ENCODE measurements at regions not wholly inside any gene's neighbourhood (a gene's known extent, or its start where the extent isn't known, plus 50 kb on each side); places are given as distances from the start of the nearest gene placed in this dataset.
"Not testable (repeated sequence)": the region's sequence is repeated elsewhere in the genome, so short reads cannot be mapped to it uniquely, and the experiment has no call there.

DNA sequence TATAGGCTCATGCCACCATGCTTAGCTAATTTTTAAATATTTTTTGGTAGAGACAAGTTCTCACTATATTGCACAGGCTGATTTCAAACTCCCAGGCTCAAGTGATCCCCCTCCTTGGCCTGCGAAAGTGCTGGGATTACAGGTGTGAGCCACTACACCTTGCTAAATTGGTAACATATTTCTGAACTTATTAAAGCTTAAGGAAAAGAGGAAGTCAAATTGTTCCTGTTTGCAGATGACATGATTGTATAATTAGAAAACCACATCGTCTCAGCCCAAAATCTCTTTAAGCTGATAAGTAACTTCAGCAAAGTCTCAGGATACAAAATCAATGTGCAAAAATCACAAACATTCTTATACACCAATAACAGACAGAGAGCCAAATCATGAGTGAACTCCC, 248.3 kb upstream of the KITLG start:
- H3K9me3 ChIP-seq; DNase-seq (ENCODE audit: low spot score in 2 of 2); H3K36me3 ChIP-seq (replicated peaks); in situ Hi-C loops (cut with MboI; ENCODE audit: low sequenced_read_pairs); H3K4me3 ChIP-seq; H3K27me3 ChIP-seq (ENCODE audit: low read depth): not testable (repeated sequence)
- H3K4me1 ChIP-seq: peaks cover 11% of the 10 kb centered on the region

DNA sequence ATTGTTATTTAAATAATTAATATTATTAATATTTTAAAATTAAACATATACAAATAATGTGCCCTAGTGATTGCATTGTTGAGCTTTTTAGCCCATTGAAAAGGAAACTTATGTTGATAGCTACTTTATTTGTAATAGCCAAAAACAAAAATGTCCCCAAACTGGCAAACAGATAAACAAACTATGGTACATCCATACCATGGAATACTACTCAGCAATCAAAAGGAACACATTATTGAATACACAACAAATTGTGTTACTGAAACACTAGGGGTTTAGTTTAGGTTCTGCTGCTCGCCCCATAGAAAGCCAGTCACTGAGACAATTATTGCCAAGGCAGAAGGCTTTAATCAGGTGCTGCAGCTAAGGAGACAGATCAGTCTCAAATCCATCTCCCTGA, 239.7 kb upstream of the KITLG start:
- in situ Hi-C loops (cut with MboI; ENCODE audit: low sequenced_read_pairs): no loop called here
- H3K4me3 ChIP-seq: no peak overlapping the region
- no peak for DNase-seq (ENCODE audit: low spot score in 2 of 2)
- no peaks in the 10 kb centered on the region for H3K4me1 ChIP-seq
- H3K27me3 ChIP-seq (ENCODE audit: low read depth): no peaks in the 10 kb centered on the region
- H3K9me3 ChIP-seq: no peaks in the 10 kb centered on the region
- no peaks in the 10 kb centered on the region for H3K36me3 ChIP-seq (replicated peaks)

DNA sequence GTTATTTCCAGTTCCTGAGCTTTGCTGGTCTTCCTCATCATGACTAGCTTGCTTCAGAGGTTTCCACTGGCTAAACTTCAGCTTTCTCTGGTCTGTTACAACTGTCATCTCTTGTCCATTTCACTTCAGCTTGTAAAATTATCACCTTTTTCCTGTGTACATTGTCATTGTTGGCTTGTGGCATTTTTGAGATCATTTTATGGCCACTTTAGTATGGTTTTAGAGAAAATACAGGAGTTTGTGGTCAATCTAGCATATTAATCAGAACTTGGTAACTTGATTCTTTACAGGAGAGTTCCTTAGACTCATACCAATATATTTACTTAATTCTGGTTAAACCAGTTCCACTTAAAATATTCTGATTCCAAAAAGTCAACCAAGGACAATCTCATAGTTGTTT, 235.9 kb upstream of the KITLG start:
- no peak overlapping the region for H3K4me3 ChIP-seq
- no peaks in the 10 kb centered on the region for H3K27me3 ChIP-seq (ENCODE audit: low read depth)
- H3K9me3 ChIP-seq: no peaks in the 10 kb centered on the region
- in situ Hi-C loops (cut with MboI; ENCODE audit: low sequenced_read_pairs): no loop called here
- no peak for DNase-seq (ENCODE audit: low spot score in 2 of 2)
- peaks cover 2% of the 10 kb centered on the region; the same call in 1 of the 2 replicates for H3K4me1 ChIP-seq
- no peaks in the 10 kb centered on the region for H3K36me3 ChIP-seq (replicated peaks)

DNA sequence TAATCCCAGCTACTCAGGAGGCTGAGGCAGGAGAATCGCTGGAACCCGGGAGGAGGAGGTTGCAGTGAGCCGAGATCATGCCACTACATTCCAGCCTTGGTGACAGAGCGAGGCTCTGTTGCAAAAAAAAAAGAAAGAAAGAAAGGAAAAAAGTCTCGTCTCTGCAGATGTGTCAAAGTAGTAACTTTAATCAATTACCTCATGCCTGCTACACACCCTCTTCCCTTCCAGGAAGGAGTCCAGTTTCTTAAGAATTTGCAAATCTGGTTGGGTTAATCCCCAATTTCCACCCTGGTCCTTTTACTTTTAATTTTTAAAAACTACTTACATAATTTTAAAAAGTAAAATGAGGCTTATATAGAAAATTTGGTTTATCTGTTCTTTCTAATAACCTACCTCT, 234.5 kb upstream of the KITLG start:
- H3K36me3 ChIP-seq (replicated peaks): no peaks in the 10 kb centered on the region
- in situ Hi-C loops (cut with MboI; ENCODE audit: low sequenced_read_pairs): no loop called here
- H3K4me1 ChIP-seq: peaks cover 2% of the 10 kb centered on the region; the same call in 1 of the 2 replicates
- no peak for DNase-seq (ENCODE audit: low spot score in 2 of 2)
- no peaks in the 10 kb centered on the region for H3K27me3 ChIP-seq (ENCODE audit: low read depth)
- no peaks in the 10 kb centered on the region for H3K9me3 ChIP-seq
- no peak overlapping the region for H3K4me3 ChIP-seq

DNA sequence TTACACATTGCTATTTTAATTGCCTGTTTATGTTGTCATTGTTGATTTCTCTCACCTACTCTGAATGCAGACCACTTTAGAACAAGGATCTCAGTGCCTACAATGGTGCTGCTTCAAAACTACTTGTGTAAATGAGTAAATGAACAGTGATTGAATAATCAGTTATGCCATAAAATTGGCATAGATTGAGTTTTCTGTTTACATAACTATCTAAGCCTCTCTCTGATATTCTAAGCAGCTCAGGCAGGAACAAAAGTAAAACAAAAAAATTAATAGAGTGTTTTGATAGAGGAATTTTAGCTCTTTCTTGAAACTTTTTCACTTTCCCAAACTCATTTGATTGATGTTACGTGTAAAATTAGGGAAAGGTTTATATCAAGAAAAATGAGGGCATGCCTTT, 232.3 kb upstream of the KITLG start:
- in situ Hi-C loops (cut with MboI; ENCODE audit: low sequenced_read_pairs): no loop called here
- DNase-seq (ENCODE audit: low spot score in 2 of 2): no peak

DNA sequence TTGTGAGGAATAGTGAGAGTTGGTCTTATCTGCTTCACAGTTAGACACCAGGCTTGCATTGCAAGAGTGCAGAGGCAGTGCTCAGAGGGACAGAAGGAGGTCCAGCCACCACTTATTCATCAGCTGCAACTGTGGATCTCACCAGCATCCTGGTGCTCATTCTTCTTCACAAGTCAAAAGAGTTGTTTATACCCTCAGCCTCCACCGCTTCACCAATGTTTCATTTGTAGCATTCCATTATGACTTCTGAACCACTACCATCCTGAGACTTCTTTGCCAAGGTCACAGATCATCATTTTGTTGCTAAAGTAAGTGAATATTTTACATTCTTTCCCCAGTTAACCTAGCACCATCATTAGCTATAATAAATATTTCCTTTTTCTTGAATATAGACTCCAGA, 230.5 kb upstream of the KITLG start:
- no peaks in the 10 kb centered on the region for H3K9me3 ChIP-seq
- in situ Hi-C loops (cut with MboI; ENCODE audit: low sequenced_read_pairs): no loop called here
- no peaks in the 10 kb centered on the region for H3K27me3 ChIP-seq (ENCODE audit: low read depth)
- H3K36me3 ChIP-seq (replicated peaks): no peaks in the 10 kb centered on the region
- DNase-seq (ENCODE audit: low spot score in 2 of 2): no peak
- no peak overlapping the region for H3K4me3 ChIP-seq
- H3K4me1 ChIP-seq: peaks cover 2% of the 10 kb centered on the region; the same call in 1 of the 2 replicates

More for the DNA sequence above, 232.3 kb upstream of the KITLG start:
- H3K36me3 ChIP-seq (replicated peaks): no peaks in the 10 kb centered on the region
- no peaks in the 10 kb centered on the region for H3K27me3 ChIP-seq (ENCODE audit: low read depth)
- H3K4me3 ChIP-seq: no peak overlapping the region
- peaks cover 2% of the 10 kb centered on the region; the same call in 1 of the 2 replicates for H3K4me1 ChIP-seq
- no peaks in the 10 kb centered on the region for H3K9me3 ChIP-seq

DNA sequence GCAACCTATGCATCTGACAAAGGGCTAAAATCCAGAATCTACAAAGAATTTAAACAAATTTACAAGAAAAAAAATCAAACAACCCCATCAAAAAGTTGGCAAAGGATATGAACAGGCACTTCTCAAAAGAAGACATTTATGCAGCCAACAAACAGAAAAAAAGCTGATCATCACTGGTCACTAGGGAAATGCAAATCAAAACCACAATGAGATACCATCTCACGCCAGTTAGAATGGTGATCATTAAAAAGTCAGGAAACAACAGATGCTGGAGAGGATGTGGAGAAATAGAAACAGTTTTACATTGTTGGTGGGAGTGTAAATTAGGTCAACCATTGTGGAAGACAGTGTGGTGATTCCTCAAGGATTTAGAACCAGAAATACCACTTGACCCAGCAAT, 229.6 kb upstream of the KITLG start:
- H3K36me3 ChIP-seq (replicated peaks); H3K4me3 ChIP-seq; H3K9me3 ChIP-seq; H3K27me3 ChIP-seq (ENCODE audit: low read depth); in situ Hi-C loops (cut with MboI; ENCODE audit: low sequenced_read_pairs); H3K4me1 ChIP-seq; DNase-seq (ENCODE audit: low spot score in 2 of 2): not testable (repeated sequence)

DNA sequence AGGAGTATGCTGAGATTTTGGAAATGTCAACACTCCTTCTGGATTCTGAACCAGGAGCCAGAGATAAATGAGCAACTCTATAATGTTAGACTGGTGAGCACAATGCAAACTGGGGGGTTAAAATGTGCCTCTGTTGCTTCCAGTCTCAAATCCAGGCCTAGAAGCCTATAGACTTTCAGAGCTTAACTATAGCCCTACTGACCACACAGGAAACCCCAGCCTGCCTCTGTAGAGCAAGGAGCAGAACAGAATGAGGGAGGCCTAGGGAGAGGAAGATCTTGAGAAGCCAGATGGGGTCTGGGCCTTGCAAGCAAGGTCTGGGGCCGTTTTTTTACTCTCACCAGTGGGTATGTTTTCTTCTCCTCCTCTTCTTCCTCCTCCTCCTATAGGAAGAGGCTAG, 225.4 kb upstream of the KITLG start:
- Histone ChIP-seq H3K36me3 (replicated peaks) (no peaks in the 10 kb centered on the region), H3K4me3 (no peak overlapping the region), H3K4me1 (no peaks in the 10 kb centered on the region), H3K27me3 (ENCODE audit: low read depth) (no peaks in the 10 kb centered on the region), H3K9me3 (no peaks in the 10 kb centered on the region)
- no peak for DNase-seq (ENCODE audit: low spot score in 2 of 2)
- in situ Hi-C loops (cut with MboI; ENCODE audit: low sequenced_read_pairs): no loop called here

DNA sequence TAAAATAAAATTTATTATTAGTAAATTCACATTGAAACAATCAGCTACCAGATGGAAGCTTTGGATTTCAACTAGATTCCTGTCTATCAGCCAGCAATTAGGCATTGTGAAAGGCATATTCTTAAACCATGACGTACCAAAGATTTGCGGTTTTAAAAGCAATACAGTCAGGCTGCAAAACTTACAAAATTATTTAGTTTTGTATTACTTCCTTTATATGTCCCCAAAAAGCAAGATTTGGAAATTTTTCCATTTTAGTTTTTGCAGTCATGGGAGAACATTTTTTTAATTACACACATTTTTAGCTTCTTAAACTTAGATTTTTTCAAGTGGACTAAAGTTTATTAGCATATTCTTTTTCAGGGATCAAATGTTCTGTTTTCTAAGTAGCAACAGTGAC, 225.0 kb upstream of the KITLG start:
- Histone ChIP-seq H3K36me3 (replicated peaks) (no peaks in the 10 kb centered on the region), H3K9me3 (no peaks in the 10 kb centered on the region), H3K4me3 (no peak overlapping the region), H3K4me1 (no peaks in the 10 kb centered on the region), H3K27me3 (ENCODE audit: low read depth) (no peaks in the 10 kb centered on the region)
- DNase-seq (ENCODE audit: low spot score in 2 of 2): no peak
- in situ Hi-C loops (cut with MboI; ENCODE audit: low sequenced_read_pairs): no loop called here

DNA sequence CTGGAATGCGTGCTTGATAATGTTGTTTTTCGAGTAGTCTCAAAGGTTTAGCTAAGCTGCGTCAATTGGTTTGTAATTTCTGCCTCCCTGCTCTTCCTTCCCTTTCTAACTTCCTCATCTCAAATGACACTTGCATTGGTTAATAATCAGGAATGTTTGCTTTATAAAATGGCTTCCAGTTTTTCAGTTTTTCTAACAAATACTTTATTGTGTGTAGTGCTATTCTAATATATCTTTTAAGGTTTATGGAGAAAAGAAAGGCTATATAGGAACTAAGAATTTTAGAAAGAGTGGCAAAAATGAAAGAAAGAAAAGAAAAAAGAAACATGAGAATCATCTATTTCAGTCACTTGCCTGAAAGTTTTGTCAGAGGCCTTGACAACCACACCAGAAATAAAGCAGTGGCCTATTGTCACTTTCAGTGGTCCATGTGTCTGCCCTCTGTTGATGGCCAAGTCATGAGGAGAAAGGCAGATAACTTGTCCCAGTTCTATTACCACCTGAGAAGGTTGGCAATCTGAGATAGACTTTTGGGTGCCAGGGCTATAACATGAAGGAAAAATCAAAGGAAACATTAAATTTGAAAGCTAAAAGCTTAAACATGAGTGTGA, 221.9 kb upstream of the KITLG start:
- Histone ChIP-seq H3K36me3 (replicated peaks) (no peaks in the 10 kb centered on the region), H3K9me3 (no peaks in the 10 kb centered on the region), H3K4me1 (no peaks in the 10 kb centered on the region), H3K27me3 (ENCODE audit: low read depth) (no peaks in the 10 kb centered on the region), H3K4me3 (no peak overlapping the region)
- in situ Hi-C loops (cut with MboI; ENCODE audit: low sequenced_read_pairs): no loop called here
- DNase-seq (ENCODE audit: low spot score in 2 of 2): no peak

DNA sequence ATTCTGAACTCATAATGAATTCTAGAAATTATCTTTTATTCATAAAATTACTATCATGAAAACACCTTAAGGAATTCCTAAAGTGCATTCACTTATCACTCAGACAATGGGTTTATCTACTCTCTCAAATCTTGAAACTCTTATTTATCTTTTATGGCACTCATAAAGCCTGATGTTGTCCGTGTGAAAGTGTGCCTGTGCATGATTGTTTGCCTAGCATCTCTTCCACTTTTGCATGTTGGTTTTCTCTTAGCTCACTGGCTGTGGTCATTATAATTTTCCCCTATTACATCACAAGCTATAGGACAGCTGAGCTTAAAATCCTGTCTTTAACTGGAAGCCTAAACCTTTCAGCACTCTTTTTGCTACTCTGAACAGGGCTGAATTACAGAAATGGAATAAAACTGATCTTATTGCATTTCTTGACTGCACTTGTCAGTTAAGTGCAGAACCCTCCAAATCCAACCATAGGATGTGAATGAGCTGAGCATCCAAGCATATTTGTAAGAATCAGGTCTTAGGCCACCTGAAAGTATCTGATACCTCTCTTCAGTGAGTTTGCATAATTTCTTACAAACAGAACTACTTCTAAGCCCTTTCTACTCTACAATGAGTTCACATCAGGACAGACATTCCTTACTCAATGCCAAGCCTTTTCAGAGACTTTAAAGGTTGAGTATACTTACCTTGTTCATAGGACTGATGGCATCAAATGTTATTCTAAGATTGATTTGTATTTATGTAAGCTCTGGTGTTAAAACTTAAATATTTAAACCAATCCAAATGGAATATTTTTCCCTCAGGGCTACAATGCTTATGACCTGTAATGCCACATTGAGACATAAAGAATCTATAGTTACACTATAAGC, 221.2 kb upstream of the KITLG start:
- Histone ChIP-seq H3K4me3 (no peak overlapping the region), H3K9me3 (no peaks in the 10 kb centered on the region), H3K36me3 (replicated peaks) (no peaks in the 10 kb centered on the region), H3K4me1 (no peaks in the 10 kb centered on the region), H3K27me3 (ENCODE audit: low read depth) (no peaks in the 10 kb centered on the region)
- in situ Hi-C loops (cut with MboI; ENCODE audit: low sequenced_read_pairs): no loop called here
- DNase-seq (ENCODE audit: low spot score in 2 of 2): no peak

DNA sequence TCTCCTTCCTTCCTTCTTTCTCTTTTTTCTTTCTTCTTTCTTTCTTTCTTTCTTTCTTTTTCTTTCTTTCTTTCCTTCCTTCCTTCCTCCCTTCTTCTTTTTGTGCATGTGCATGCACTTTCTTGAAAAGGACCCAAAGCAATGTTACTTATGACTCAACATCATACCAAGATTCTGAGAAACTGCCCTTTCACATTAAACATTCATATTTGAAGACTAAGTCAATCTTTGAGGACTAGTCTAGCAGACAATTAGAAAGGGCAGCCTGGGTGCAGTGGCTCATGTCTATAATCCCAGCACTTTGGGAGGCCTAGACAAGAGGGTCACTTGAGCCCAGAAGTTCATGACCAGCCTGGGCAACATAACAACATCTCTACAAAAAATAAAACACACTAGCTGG, 212.8 kb upstream of the KITLG start:
- Histone ChIP-seq H3K4me1 (peaks cover 19% of the 10 kb centered on the region), H3K36me3 (replicated peaks) (no peaks in the 10 kb centered on the region), H3K27me3 (ENCODE audit: low read depth) (no peaks in the 10 kb centered on the region), H3K4me3 (no peak overlapping the region), H3K9me3 (peaks cover 8% of the 10 kb centered on the region)
- no peak for DNase-seq (ENCODE audit: low spot score in 2 of 2)
- in situ Hi-C loops (cut with MboI; ENCODE audit: low sequenced_read_pairs): no loop called here

DNA sequence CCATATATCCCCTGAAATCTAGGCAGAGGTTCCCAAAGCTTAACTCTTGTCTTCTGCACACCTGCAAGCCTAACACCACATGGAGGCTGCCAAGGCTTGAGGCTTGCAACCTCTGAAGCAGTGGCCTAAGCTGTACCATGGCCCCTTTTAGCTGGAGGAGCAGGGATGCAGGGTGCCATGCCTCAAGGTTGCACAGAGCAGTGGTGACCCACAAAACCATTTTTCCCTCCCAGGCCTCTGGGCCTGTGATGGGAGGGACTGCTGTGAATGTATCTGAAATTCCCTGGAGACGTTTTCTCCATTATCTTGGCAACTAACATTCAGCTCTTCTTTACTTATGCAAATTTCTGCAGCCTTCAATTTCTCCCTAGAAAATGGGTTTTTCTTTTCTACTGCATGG, 210.0 kb upstream of the KITLG start:
- no peak overlapping the region for H3K4me3 ChIP-seq
- no peak for DNase-seq (ENCODE audit: low spot score in 2 of 2)
- no peaks in the 10 kb centered on the region for H3K36me3 ChIP-seq (replicated peaks)
- H3K9me3 ChIP-seq: peaks cover 8% of the 10 kb centered on the region; the same call in 1 of the 2 replicates
- in situ Hi-C loops (cut with MboI; ENCODE audit: low sequenced_read_pairs): no loop called here
- peaks cover 15% of the 10 kb centered on the region for H3K4me1 ChIP-seq
- no peaks in the 10 kb centered on the region for H3K27me3 ChIP-seq (ENCODE audit: low read depth)

DNA sequence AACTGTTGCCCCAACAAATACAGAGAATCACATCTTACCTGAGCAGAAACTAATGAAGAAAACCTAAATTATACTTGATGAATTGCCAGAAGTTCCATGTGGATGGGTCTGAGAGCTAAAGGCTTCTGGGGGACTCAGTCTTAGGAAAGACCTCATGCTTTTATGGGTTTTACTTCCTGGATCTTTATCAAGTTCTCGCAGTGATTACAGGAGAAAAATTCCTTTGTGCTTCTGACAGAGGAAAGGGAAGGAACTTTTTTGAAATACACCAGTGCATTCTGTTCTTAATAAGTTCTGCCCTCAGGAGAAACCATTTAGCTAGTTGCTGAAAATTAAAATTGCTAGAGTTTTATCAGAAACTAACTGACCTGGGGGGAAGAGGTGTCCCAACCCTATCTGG, 203.9 kb upstream of the KITLG start:
- in situ Hi-C loops (cut with MboI; ENCODE audit: low sequenced_read_pairs): no loop called here
- no peak overlapping the region for H3K4me3 ChIP-seq
- H3K9me3 ChIP-seq: no peaks in the 10 kb centered on the region
- DNase-seq (ENCODE audit: low spot score in 2 of 2): no peak
- no peaks in the 10 kb centered on the region; the same call in 1 of the 2 replicates for H3K4me1 ChIP-seq
- no peaks in the 10 kb centered on the region for H3K27me3 ChIP-seq (ENCODE audit: low read depth)
- H3K36me3 ChIP-seq (replicated peaks): no peaks in the 10 kb centered on the region

Measured in HAP-1 (cell line).